Testis (tissue), 2 donors: ENCODE measurements at regions not wholly inside any gene's neighbourhood (a gene's known extent, or its start where the extent isn't known, plus 50 kb on each side); places are given as distances from the start of the nearest gene placed in this dataset.

Experiments
- CTCF ChIP-seq, 3 experiments: fragments of 450-650 bp in 2 of 3; fragments of 200-600 bp in 1 of 3; sonication (generic) in 1 of 3; IDR thresholded peaks; one replicate each; pipeline ENCODE4 v1.5.1; 2016 to 2019; ENCODE audit warnings: antibody characterized with exemption in 3 of 3, mild to moderate bottlenecking in 2 of 3, moderate library complexity in 1 of 3
- POLR2A ChIP-seq: fragments of 450-650 bp; IDR thresholded peaks from one replicate; pipeline ENCODE4 v1.6.1; 2017; ENCODE audit warnings: antibody characterized with exemption, mild to moderate bottlenecking, moderate library complexity

- no peak for TF ChIP-seq CTCF (IDR thresholded peaks at IDR 0.05)
- no peak for TF ChIP-seq POLR2A
These were observed 148.4 kb downstream of the FAM124B start for GRCh38 chr2:224253464-224253863.
